ENCODE measurements at regions not wholly inside any gene's neighbourhood (a gene's known extent, or its start where the extent isn't known, plus 50 kb on each side); places are given as distances from the start of the nearest gene placed in this dataset.

DNA sequence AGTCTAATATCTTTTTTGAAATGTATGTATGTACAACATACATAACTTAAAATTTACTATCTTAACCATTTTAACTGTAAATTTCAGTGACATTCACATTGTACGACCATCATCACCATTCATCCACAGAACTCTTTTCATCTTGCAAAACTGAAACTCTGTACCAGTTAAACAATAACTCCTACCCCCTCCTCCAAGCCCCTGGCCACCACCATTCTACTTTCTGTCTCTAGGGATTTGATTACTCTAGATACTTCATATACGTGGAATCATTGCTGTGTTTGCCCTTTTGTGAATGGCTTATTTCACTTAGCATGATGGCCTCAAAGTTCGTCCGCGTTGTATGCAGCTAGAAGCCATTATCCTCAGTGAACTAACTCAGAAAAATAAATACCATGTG, 217.0 kb downstream of the METTL4 start:
- TF ChIP-seq, protein P1, sequence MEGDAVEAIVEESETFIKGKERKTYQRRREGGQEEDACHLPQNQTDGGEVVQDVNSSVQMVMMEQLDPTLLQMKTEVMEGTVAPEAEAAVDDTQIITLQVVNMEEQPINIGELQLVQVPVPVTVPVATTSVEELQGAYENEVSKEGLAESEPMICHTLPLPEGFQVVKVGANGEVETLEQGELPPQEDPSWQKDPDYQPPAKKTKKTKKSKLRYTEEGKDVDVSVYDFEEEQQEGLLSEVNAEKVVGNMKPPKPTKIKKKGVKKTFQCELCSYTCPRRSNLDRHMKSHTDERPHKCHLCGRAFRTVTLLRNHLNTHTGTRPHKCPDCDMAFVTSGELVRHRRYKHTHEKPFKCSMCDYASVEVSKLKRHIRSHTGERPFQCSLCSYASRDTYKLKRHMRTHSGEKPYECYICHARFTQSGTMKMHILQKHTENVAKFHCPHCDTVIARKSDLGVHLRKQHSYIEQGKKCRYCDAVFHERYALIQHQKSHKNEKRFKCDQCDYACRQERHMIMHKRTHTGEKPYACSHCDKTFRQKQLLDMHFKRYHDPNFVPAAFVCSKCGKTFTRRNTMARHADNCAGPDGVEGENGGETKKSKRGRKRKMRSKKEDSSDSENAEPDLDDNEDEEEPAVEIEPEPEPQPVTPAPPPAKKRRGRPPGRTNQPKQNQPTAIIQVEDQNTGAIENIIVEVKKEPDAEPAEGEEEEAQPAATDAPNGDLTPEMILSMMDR (IDR thresholded peaks at IDR 0.05; ENCODE audit: low read depth, low read length), result no peak
- no peak for TF ChIP-seq EZH2phosphoT487 (IDR thresholded peaks at IDR 0.05; ENCODE audit: low read depth)

Measured in OCI-LY3 (cell line).